ENCODE measurements at regions not wholly inside any gene's neighbourhood (a gene's known extent, or its start where the extent isn't known, plus 50 kb on each side); places are given as distances from the start of the nearest gene placed in this dataset.
A peak's percentile ranks its signal among the peaks of the same experiment; 100 is the strongest.

DNA sequence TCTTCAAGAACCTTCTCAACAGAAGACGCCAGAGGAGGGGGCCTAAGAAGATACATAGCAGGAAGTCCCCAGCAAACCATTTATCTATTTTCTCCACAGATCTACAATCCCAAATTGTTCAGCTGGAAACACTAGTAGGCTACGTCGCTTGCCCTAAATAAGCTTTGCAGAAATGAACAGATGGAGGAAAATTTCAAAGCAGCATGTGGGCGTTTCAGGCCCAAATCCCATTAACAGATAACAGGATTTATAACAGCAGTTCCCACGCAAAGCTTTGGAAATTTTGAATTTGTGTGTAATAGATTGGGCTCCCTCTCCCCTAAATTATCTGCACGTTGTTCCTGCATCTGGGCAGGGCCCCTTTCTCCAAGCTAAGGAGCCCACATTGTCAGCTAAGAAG lies 60.6 kb upstream of the FRMD4A start:
- peaks cover 18% of the 10 kb centered on the region for H3K9me3 Mint-ChIP-seq
- peaks cover 40% of the 10 kb centered on the region for H3K4me1 Mint-ChIP-seq
- H3K4me3 Mint-ChIP-seq = no peak overlapping the region
- H3K27ac Mint-ChIP-seq = no peak overlapping the region
- H3K27me3 Mint-ChIP-seq = peaks cover 31% of the 10 kb centered on the region
- CTCF ChIA-PET = interaction anchor here (0.6 to 0.7 kb wide), 2 partner anchors 62 to 65 kb away, joined by 3 read pairs; no protein-coding TSS in a partner anchor
- peaks cover 4% of the 10 kb centered on the region for H3K36me3 Mint-ChIP-seq
- no peak for DNase-seq

- Mint-ChIP-seq H3K4me3 (peak overlapping the region; percentile 3), H3K36me3 (peaks cover 4% of the 10 kb centered on the region), H3K27me3 (peaks cover 31% of the 10 kb centered on the region), H3K27ac (peak overlapping the region; percentile 73), H3K4me1 (peaks cover 52% of the 10 kb centered on the region), H3K9me3 (peaks cover 18% of the 10 kb centered on the region)
- CTCF ChIA-PET = no interaction called here
- peak; percentile 56 for DNase-seq
Observed at GRCh38 chr10:14389981-14390590, 59.4 kb upstream of the FRMD4A start.

- CTCF ChIA-PET = interaction anchor here (1.1 kb wide), 1 partner anchor 14 kb away, joined by 5 read pairs; no protein-coding TSS in a partner anchor
- H3K27ac Mint-ChIP-seq = no peak overlapping the region
- peaks cover 84% of the 10 kb centered on the region for H3K4me1 Mint-ChIP-seq
- no peak overlapping the region for H3K4me3 Mint-ChIP-seq
- H3K36me3 Mint-ChIP-seq = peaks cover 2% of the 10 kb centered on the region
- H3K9me3 Mint-ChIP-seq = no peaks in the 10 kb centered on the region
- DNase-seq = peak; percentile 31
- peaks cover 28% of the 10 kb centered on the region for H3K27me3 Mint-ChIP-seq
Observed at GRCh38 chr10:14385596-14386593, 55.2 kb upstream of the FRMD4A start.

DNA sequence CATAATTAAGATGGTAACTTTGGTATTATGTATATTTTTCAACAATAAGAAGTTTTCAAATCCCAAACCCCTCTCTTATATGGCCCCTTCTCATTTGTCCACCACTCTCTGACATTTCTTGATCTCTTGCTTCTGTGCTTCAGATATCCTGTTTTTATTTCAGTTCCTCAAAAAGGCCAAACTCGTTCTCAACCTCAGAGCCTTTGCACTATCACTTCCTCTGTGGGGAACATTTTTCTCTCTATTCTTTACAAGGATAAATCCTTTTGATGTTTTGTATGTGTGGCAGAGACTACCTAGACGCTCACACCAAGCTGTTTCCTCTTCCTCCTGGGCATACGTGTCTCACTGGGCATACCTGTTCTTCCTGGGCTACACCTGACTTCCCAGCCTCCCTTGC lies 54.2 kb upstream of the FRMD4A start:
- H3K4me3 Mint-ChIP-seq = no peak overlapping the region
- CTCF ChIA-PET = no interaction called here
- peaks cover 2% of the 10 kb centered on the region for H3K36me3 Mint-ChIP-seq
- H3K9me3 Mint-ChIP-seq = no peaks in the 10 kb centered on the region
- H3K4me1 Mint-ChIP-seq = peaks cover 74% of the 10 kb centered on the region
- H3K27ac Mint-ChIP-seq = no peak overlapping the region
- no peak for DNase-seq
- H3K27me3 Mint-ChIP-seq = peaks cover 25% of the 10 kb centered on the region

GRCh38 chr10:14384116-14384730 lies 53.5 kb upstream of the FRMD4A start:
- CTCF ChIA-PET = no interaction called here
- Mint-ChIP-seq H3K27ac (no peak overlapping the region), H3K27me3 (peaks cover 27% of the 10 kb centered on the region), H3K4me1 (peaks cover 67% of the 10 kb centered on the region), H3K9me3 (no peaks in the 10 kb centered on the region), H3K4me3 (no peak overlapping the region), H3K36me3 (peaks cover 2% of the 10 kb centered on the region)
- no peak for DNase-seq

GRCh38 chr10:14383266-14383665 lies 52.5 kb upstream of the FRMD4A start:
- Mint-ChIP-seq H3K36me3 (no peaks in the 10 kb centered on the region), H3K27me3 (peaks cover 25% of the 10 kb centered on the region), H3K4me3 (no peak overlapping the region), H3K4me1 (peaks cover 65% of the 10 kb centered on the region), H3K27ac (no peak overlapping the region), H3K9me3 (no peaks in the 10 kb centered on the region)
- no peak for DNase-seq
- CTCF ChIA-PET = no interaction called here

DNA sequence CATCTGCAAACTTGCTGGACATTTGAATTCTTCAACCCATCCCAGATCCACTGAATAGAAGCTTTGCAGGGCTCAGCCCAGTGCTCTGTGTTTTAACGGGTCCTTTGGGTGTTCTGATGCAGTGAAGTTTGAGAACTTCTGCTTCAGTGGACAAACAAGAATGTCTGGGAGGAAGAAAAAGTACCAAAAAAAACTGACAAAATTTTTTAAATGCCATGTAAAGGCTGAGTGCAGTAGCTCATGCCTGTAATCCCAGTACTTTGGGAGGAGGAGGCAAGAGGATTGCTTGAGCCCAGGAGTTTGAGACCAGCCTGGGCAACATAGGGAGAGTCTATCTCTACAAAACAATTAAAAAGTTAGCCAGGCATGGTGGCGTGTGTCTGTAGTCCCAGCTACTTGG lies 51.8 kb upstream of the FRMD4A start:
- H3K27me3 Mint-ChIP-seq = peaks cover 20% of the 10 kb centered on the region
- no peak overlapping the region for H3K4me3 Mint-ChIP-seq
- H3K27ac Mint-ChIP-seq = peak overlapping the region; percentile 75
- H3K9me3 Mint-ChIP-seq = no peaks in the 10 kb centered on the region
- peaks cover 63% of the 10 kb centered on the region for H3K4me1 Mint-ChIP-seq
- DNase-seq = no peak
- no peaks in the 10 kb centered on the region for H3K36me3 Mint-ChIP-seq
- CTCF ChIA-PET = no interaction called here

DNA sequence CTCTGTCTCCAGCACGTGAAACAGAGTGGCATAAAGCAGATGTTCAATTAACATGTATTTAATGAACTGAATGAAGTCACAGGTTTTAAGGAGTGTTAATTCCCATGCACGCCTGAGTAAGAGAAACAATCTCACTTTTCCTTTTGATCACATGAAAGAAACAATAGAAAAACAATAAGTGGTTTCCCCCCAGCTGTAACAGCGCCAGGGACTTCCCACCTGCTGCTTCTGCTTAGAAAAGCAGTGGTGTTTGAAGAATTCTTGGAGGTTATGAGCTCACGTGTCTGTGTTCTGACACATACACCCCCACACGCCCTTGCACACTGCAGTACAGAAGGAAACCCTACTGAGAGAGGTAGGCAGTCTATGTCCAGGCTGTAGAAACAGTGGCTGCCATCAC lies 51.3 kb upstream of the FRMD4A start:
- Mint-ChIP-seq H3K27ac (peak overlapping the region; percentile 75), H3K4me3 (no peak overlapping the region), H3K4me1 (peaks cover 63% of the 10 kb centered on the region), H3K27me3 (peaks cover 22% of the 10 kb centered on the region), H3K36me3 (no peaks in the 10 kb centered on the region), H3K9me3 (no peaks in the 10 kb centered on the region)
- CTCF ChIA-PET = no interaction called here
- peak; percentile 79 for DNase-seq

GRCh38 chr10:14381475-14381874 lies 50.8 kb upstream of the FRMD4A start:
- Mint-ChIP-seq H3K4me3 (no peak overlapping the region), H3K36me3 (no peaks in the 10 kb centered on the region)

GRCh38 chr10:14380746-14381145 lies 50.0 kb upstream of the FRMD4A start:
- Mint-ChIP-seq H3K36me3 (no peaks in the 10 kb centered on the region), H3K9me3 (no peaks in the 10 kb centered on the region), H3K4me3 (no peak overlapping the region), H3K4me1 (peaks cover 52% of the 10 kb centered on the region), H3K27me3 (peaks cover 28% of the 10 kb centered on the region), H3K27ac (no peak overlapping the region)
- DNase-seq = no peak
- CTCF ChIA-PET = no interaction called here

More at GRCh38 chr10:14381475-14381874, 50.8 kb upstream of the FRMD4A start:
- CTCF ChIA-PET = no interaction called here
- no peak for DNase-seq
- Mint-ChIP-seq H3K27ac (peak overlapping the region; percentile 75), H3K4me1 (peaks cover 59% of the 10 kb centered on the region), H3K9me3 (no peaks in the 10 kb centered on the region), H3K27me3 (peaks cover 28% of the 10 kb centered on the region)

All from activated naive CD4-positive, alpha-beta T cell treated with anti-CD3 and anti-CD28 coated beads, Interleukin-2, amount 10 ng/mL, durations not matched to agents 7 days and 5 days (primary cell).